ENCODE measurements at regions not wholly inside any gene's neighbourhood (a gene's known extent, or its start where the extent isn't known, plus 50 kb on each side); places are given as distances from the start of the nearest gene placed in this dataset.
"Not testable (repeated sequence)": the region's sequence is repeated elsewhere in the genome, so short reads cannot be mapped to it uniquely, and the experiment has no call there.

DNA sequence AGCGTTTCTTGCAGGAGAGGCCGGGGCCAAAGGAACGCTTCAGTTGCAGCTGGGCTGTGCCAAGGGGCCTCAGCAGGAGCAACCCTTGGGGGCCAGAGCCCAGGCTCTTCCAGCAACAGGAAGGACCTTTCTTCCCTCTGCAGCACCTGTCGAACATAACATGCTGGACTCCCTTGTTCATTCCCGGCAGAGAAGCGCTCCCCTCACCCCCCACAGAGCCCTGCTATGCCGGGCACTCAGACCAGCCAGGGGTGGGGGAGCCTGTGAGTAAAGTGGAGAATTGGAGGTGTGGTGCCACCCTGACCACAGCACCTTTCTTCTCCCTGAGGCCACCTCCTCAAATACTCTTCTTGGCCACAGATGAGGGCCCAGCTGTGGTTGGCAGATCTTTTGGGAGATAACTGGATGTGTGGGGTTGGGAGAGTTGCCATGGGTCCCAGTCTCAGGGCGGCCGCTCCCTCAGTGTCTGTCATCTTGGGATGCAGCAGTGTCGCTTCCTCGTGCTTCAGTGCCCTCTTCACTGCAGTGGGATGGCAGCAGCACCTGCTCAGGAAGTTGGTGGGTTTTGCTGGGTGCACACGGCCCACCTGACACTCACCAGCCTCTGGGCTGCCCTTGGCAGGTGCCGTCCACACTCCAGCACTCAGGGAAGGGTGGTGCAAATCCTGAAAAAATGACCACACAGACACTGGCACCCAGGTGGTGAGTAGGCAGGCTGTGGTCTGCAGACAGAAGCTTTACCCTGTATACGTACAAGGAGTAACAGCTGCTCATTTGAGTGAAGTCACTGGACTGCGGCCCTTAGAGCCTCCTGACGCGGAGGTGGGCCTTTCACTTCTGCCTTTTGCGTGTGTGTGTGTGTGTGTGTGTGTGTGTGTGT lies 67.5 kb downstream of the NPIPB11 start:
- H3K36me3 Mint-ChIP-seq (ENCODE audit: low read depth); H3K27ac Mint-ChIP-seq; H3K4me3 Mint-ChIP-seq; H3K9me3 Mint-ChIP-seq; H3K27me3 Mint-ChIP-seq (ENCODE audit: low read depth); H3K4me1 Mint-ChIP-seq: not testable (repeated sequence)

- H3K36me3 Mint-ChIP-seq (ENCODE audit: low read depth); H3K9me3 Mint-ChIP-seq; H3K27ac Mint-ChIP-seq; H3K4me1 Mint-ChIP-seq; H3K4me3 Mint-ChIP-seq; H3K27me3 Mint-ChIP-seq (ENCODE audit: low read depth): not testable (repeated sequence)
These were observed 69.1 kb downstream of the NPIPB11 start for GRCh38 chr16:29337385-29337901.

DNA sequence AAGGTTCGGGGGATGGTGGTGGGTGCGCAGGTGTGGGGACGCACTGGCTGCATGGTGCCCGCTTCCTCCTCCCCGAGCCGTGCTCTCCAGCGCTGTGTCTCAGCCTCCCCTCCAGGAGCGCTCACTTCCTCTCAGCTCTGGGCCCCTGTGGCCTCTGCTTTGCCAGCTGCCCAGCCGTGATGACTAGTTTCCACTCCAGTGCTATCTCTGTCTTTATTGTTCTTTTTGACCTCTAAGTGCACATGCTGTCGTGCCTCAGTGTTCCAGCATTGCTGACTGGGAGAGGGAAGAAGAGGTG lies 71.0 kb downstream of the NPIPB11 start:
- not testable (repeated sequence) for H3K27me3 Mint-ChIP-seq (ENCODE audit: low read depth); H3K9me3 Mint-ChIP-seq; H3K4me3 Mint-ChIP-seq; H3K36me3 Mint-ChIP-seq (ENCODE audit: low read depth); H3K4me1 Mint-ChIP-seq; H3K27ac Mint-ChIP-seq

GRCh38 chr16:29334776-29335548 lies 71.5 kb downstream of the NPIPB11 start:
- H3K4me1 Mint-ChIP-seq; H3K36me3 Mint-ChIP-seq (ENCODE audit: low read depth); H3K27me3 Mint-ChIP-seq (ENCODE audit: low read depth); H3K9me3 Mint-ChIP-seq; H3K4me3 Mint-ChIP-seq: not testable (repeated sequence)
- H3K27ac Mint-ChIP-seq = peak overlapping the region in 1 of 3 experiments; percentile 7

DNA sequence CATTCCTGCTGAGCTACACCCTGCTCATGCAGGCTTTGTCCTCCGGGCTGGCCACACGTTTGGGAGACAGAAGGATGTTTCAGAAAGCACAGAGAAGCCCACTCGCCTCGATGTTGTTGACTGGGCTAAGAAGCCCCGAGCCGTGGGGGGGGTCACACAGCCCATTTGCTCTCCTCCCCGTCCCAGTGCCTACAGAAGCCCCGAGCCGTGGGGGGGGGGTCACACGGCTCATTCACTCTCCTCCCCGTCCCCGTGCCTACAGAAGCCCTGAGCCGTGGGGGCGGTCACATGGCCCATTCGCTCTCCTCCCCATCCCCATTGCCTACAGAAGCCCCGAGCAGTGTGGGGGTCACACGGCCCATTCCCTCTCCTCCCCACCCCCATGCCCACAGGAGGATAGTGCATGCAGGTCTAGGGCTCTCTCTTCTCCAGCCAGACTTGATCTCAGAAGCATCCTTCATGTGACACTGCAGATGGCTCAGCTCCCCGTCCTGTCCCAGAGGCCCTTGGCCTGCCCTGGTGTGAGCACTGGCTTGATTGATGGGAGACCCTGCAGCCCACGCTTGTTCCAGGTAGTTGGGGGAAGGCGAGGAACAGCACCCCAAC lies 72.9 kb downstream of the NPIPB11 start:
- H3K4me1 Mint-ChIP-seq; H3K9me3 Mint-ChIP-seq; H3K4me3 Mint-ChIP-seq; H3K36me3 Mint-ChIP-seq (ENCODE audit: low read depth); H3K27ac Mint-ChIP-seq: not testable (repeated sequence)
- peaks cover 10% of the 10 kb centered on the region for H3K27me3 Mint-ChIP-seq (ENCODE audit: low read depth)

GRCh38 chr16:29330623-29331022 lies 75.9 kb downstream of the NPIPB11 start:
- H3K27me3 Mint-ChIP-seq (ENCODE audit: low read depth) = peaks cover 10% of the 10 kb centered on the region
- not testable (repeated sequence) for H3K36me3 Mint-ChIP-seq (ENCODE audit: low read depth); H3K4me1 Mint-ChIP-seq; H3K27ac Mint-ChIP-seq; H3K9me3 Mint-ChIP-seq; H3K4me3 Mint-ChIP-seq

DNA sequence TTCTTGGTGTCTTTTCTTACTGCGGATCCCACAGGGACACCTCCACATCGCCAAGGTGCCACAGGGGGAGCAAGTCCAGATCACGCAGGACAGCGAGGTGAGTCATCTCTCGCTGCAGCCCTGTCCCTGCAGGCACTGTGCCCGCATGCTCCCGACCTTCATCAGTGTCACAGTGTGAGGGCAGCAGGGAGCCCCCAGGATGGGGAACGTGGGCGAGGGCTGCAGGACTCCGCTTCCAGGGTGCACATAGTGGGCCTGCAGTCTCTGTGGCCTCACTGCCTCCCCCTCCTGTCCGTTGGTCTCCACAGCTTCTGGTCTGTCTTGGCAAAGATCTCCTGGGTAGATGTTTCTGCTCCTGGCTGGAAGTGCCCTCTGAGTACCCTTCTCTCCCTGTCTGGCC lies 78.0 kb downstream of the NPIPB11 start:
- H3K27me3 Mint-ChIP-seq (ENCODE audit: low read depth) = peaks cover 13% of the 10 kb centered on the region

DNA sequence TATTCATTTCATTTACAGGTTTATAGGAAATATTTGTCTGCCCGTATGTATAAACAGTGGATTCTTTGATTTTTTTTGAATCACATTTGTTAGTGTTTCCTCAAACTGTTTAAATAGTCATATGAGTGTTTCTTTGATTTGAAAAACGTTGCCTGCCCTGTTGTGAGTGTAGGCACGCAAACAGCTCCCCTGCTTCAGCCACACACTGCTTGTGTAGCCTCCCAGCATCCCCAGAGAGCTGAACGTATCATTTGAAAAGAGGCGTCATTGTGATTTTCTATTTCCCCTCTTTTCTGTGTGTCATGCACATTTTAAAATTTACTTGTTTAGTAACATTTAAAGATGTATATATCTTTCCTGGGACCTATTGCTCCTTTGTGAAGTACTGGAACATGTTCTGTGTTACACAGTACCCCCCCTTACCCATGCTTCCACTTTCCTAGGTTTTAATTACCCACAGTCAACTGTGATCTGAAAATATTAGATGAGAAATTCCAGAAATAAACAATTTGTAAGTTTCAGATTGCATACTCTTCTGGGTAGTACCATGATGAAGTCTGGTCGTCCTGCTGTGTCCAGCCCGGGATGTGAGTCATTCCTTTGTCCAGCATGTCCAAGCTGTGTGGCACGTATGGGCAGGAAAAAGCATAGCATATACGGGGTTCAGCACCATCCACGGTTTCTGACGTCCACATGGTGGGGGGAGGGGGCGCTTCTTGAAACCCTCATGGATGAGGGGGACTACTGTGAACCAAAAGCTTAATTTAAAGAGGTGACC lies 78.7 kb downstream of the NPIPB11 start:
- H3K36me3 Mint-ChIP-seq (ENCODE audit: low read depth); H3K4me3 Mint-ChIP-seq; H3K9me3 Mint-ChIP-seq; H3K4me1 Mint-ChIP-seq: not testable (repeated sequence)
- Mint-ChIP-seq H3K27me3 (ENCODE audit: low read depth) (peaks cover 13% of the 10 kb centered on the region), H3K27ac (peak overlapping the region in 1 of 3 experiments; percentile 39)

More for the DNA sequence above, 78.0 kb downstream of the NPIPB11 start:
- H3K27ac Mint-ChIP-seq; H3K9me3 Mint-ChIP-seq; H3K4me1 Mint-ChIP-seq; H3K4me3 Mint-ChIP-seq; H3K36me3 Mint-ChIP-seq (ENCODE audit: low read depth): not testable (repeated sequence)

DNA sequence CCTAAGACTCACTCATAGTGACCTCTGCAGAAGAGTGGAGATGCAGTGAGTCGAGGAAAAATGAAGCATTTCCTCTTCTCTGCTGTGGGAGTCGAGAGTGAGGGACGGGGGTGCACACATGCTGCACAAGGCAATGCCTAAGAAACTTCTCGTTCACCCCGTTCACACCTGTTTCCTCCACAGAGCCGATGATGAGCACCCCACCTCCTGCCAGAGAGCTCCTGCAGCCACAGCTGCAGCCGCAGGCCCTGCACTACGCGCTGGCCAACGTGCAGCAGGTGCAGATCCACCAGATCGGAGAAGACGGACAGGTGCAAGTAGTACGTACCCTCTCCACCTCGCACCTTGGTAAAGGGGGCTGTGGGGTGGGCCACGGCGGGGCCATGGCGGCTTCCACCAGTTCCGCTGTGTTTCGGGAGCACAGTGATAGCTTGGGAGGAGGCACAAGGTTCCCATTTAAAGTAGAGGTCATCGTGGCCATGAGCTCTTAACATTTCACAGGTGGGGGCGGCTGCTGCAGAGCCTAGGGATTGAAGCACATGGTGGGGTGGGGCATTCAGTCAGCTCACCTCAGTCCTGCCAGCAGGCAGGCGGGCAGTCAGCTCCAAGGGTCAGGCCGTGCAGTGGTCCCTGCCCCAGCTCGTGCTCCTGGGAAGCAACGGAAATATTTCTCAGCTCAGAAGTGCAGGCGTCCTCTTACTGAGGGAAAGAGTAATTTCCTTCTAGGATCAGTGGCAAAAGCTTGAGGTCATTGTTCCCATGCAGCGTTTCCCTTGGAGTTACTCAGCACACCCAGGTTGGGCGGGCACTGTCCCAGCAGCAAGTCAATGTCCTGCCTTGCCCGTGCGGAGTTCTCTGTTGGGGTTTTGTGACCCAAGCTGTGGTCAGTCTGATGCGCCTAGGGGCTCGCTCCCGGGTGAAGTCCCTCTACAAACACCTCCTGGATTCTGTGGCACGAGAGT lies 80.1 kb downstream of the NPIPB11 start:
- not testable (repeated sequence) for H3K27ac Mint-ChIP-seq; H3K9me3 Mint-ChIP-seq; H3K4me3 Mint-ChIP-seq; H3K4me1 Mint-ChIP-seq; H3K36me3 Mint-ChIP-seq (ENCODE audit: low read depth)
- H3K27me3 Mint-ChIP-seq (ENCODE audit: low read depth) = peaks cover 13% of the 10 kb centered on the region

DNA sequence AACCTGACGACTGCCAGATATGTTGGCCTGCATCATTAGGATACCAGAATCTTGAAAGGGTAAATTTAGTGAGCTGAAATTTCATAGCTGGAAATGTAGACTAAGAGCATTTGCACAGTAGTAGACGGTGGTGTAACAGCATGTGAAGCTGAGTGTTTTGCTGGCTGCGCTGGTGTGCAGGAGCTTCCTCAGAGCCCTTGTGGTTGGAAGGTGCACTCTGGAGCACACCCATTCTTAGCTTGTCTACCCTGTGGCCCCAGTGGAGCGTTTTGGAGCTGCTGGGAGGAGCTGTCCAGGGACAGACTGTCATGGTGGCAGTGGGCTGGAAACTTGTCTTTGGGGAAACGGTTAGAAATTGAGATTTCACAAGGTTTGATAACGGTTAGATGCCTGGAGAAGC lies 82.8 kb downstream of the NPIPB11 start:
- not testable (repeated sequence) for H3K4me3 Mint-ChIP-seq; H3K27ac Mint-ChIP-seq; H3K36me3 Mint-ChIP-seq (ENCODE audit: low read depth); H3K9me3 Mint-ChIP-seq; H3K27me3 Mint-ChIP-seq (ENCODE audit: low read depth); H3K4me1 Mint-ChIP-seq
